Left ventricle myocardium superior (tissue), 1 donor: ENCODE measurements at regions not wholly inside any gene's neighbourhood (a gene's known extent, or its start where the extent isn't known, plus 50 kb on each side); places are given as distances from the start of the nearest gene placed in this dataset.
"Not testable (repeated sequence)": the region's sequence is repeated elsewhere in the genome, so short reads cannot be mapped to it uniquely, and the experiment has no call there.

Experiments used
- ATAC-seq: fragments of 200-7000 bp; cut with Tn5 transposase; one replicate; pipeline ENCODE4 v1.9.1; 2020; ENCODE audit warnings: mild to moderate bottlenecking, moderate library complexity
- DNase-seq: peaks from one replicate; pipeline ENCODE4 v3.0.0-alpha.2; 2020
- intact Hi-C: fragments of 100-400 bp; cut with micrococcal nuclease; formaldehyde crosslinking; loops from one replicate; pipeline ENCODE4 v1.11.0; 2022
- donor health status: DM: no; HTN: yes; CAD: no; lungs with severe emphysema.

DNA sequence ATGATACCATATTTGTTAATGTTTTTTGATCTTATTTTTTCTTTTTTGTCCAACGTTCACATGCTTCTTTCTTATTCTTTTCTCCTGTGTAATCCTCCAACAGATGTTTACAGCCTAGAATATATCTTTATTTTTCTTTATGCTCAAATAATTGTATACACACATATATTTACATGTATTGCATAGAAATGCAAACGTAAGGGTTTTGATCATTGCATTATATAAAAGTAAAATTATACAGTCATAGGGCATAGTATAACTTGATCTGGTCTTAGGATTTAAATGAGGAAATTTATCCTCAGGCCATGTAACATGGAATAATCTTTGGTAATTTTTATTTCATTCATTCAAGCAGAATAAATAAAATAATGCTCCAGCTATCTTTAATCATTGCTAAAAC lies 84.9 kb upstream of the EEF1E1 start:
- ATAC-seq (no peak), DNase-seq (no peak)
- intact Hi-C loops = no loop called here

DNA sequence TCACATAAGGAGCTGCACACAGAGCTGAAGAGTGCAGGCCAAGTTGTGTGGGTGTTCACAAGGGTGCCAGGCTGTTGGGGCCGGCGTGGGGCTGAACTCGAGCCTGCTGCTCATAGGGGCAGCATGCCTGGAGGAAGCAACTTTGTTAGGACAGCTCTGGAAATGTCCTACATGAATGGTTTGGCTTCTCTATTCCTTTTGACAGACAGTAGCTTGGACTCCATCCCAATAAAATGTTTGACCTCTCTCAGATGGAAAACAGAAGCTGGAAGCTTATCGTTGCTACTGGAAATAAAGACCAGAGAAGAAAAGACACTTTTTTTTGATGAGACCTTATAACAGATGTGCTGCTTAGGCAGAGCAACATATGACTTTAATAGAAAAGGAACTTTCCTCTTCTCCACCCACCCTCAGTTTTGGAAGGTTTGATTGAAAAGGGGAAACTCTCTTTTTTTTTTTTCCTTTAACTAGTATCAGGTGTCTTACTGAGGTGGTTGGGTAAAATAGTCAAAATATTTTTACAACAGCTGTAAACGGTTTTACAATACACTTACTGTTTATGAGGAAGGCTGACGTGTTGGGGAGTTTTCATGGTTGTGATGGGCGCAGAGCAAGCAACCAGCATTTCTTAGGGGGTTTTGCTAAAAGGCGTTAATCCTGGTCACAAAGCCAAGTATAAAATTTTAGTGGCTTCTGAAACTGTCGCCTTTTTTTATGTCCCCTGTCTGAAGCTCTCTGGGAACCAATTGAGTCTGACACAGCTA lies 80.7 kb upstream of the EEF1E1 start:
- ATAC-seq = peak; percentile 63
- DNase-seq = no peak
- intact Hi-C loops = no loop called here

DNA sequence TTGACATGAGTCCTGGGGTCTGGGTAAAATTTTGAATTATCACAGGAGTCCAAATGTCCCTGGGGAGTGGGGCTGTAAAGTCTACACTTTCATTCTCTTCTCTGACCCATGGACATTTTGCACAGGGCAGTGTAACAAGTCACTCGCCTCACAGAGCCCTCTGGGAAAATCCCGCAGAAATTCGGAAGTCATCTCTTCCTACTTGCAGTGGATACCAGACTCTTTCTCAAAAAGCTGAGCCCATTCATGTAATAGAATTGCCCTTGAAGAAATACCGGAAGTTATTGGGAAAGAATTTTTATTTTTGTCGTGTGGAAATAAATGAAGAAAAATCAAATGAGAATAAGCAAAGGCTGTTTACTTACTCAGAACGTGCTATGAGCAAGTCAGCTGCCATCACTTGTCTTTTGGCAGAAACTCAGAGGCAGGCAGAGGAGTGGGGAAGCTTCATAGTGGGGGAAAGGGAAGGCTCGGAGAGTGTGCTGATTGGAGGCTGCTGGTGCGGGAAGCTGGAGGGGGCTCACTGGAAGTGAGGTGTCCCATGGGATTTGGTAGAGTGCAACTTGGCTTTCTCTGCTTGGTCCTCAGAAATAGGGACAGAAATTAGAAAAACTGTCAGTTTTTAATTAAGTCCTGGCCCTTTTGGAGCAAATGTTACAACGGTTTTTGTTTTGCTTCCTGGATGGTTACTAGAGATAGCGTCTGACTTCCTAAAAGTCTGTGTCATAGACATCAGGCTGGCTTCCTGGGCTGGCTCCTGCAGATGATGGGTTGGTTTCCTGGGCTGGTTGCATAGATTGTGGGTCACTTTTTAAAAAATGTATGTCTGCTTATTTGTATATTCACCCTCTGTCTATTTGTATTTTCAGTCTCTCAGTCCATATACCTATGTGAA lies 79.8 kb upstream of the EEF1E1 start:
- no peak for DNase-seq
- ATAC-seq = peak; percentile 39
- intact Hi-C loops = no loop called here

DNA sequence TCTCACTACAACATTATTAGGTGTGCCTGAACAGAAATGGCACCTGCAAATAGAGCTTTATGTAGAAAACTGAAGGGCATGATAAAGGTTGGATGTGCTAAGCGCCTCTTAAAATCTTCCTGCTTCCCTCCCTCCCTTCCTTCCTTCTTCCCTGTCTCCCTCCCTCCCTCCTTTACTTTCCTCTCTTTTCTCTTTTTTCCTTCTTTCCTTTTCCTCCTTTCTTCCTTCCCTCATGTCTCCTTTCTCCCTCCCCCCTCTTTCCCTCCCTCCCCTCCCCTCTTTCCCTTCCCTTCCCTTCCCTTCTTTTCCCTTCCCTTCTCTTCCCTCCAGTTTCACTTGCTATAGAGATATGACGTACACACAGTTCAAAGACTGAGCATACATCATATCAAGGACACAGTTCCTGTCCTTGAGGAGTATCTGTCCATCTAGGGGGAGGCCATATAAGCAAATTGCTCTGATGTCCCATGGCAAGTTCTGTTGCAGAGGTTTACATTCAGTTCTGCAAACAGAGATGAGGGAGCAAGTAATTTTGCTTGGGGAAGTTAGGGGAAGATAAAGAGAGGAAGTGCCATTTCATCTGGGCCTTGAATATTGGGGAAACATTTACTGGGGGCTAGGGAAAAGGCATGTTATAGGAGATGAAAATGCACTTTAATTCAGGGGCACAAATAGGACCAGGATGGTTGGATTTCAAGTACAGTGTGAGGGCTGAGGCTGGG lies 79.0 kb upstream of the EEF1E1 start:
- intact Hi-C loops = no loop called here
- no peak for ATAC-seq
- DNase-seq = no peak

DNA sequence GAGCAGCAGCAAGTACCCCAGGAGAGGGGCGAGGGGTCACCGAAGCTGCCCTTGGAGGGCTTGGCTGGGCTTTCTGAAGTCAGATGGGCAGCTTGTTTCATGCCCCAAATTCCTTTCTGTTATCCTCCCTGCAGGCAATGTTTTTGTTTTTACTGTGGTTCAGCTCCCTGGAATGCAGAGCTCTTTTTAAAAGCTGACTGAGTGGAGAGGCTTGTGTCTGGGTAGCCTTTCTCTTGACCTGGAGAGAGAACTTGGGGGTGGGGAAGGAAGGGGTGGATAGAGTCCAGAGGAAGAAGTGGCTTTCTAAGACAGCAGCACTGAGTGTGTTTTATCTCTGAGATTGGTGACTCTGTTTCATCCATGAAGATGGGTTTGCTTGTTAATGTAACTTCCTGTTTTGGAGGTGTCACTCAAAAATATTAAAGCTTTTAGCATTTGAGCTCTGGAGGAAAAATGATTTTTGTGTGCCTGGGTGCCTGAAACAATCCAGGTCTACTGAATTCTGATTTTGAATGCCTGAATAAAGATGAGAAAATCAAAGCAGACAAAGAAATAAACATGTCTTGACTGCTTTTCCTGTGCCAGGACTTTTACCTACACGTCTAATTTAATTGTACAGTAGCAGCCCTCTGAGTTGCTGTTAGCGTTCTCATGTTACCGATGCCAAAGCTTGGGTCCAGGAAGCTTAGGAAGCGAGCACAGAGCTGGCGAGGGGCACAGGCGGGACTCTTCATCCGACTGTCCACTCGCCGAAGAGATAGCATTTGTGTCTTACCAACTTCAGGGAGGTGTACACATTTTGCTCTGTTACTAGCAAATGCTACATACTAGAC lies 78.2 kb upstream of the EEF1E1 start:
- DNase-seq (no peak), ATAC-seq (no peak)
- intact Hi-C loops = no loop called here

DNA sequence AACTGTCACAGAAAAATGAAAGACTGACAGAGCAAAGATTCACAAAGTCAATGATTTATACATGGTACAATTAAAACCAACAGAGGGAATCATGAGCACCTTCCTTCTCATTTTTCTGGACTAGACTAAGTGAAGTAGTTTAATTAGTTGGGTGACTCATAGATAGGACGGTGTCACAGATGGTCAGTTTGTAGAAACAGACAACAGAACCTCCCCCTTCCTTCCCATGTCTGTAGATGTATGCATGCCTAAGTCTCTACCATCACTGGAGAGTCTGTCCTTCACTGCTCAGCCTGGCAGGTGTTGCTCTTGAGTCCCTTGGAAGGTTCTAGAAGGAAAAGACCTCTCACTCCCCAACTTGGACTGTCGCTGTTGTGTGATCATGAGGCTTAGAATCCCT lies 75.4 kb upstream of the EEF1E1 start:
- intact Hi-C loops = no loop called here
- ATAC-seq (no peak), DNase-seq (no peak)

DNA sequence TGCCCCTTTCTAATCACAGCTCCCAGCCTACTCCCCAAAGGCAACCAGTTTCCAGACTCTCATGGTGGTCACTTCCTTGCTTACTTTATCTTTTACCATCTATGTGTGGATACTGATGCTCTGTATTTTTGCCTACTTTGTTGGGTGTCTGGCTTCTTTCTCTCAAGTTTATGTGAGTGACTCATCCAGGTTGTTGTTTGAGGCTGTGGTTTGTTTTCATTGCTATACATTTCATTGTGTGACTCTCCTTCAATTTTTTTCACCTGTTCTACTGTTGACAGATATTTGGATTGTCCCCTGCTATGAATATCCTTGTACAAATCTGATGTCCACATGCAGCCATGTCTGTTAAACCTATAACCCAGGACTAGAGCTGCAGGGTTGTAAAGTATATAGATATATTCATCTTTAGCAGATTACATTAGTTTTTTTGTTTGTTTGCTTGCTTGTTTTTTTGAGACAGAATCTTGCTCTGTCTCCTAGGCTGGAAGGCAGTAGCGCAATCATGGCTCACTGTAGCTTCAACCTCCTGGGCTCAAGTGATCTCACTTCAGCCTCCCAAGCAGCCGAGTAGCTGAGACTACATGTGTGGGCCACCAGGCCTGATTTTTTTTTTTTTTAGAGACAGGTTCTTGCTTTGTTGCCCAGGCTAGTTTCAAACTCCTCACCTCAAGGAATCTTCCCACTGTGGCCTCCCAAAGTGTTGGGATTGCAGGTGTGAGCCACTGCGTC lies 72.9 kb upstream of the EEF1E1 start:
- intact Hi-C loops = no loop called here
- DNase-seq = no peak

DNA sequence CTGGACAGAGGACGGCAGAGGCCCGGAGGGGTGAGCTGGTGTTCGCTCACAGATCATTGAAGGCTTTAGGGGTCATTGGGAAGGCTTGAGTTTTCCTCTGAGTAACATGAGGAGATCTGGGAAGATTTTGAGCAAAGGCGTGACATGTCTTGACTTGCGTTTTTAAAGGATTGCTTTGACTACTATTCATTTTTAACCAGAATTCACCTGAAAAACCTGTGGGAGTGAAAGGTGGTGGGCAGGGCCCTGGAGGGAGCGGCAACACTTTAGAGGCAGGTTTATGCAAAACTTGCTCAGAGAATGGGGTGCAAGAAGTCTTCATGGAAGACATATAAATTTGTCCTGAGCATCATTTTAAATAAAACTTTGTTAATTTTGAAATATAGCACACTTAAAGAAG lies 72.2 kb upstream of the EEF1E1 start:
- DNase-seq (no peak), ATAC-seq (no peak)
- intact Hi-C loops = no loop called here

More for the DNA sequence above, 72.9 kb upstream of the EEF1E1 start:
- no peak for ATAC-seq

DNA sequence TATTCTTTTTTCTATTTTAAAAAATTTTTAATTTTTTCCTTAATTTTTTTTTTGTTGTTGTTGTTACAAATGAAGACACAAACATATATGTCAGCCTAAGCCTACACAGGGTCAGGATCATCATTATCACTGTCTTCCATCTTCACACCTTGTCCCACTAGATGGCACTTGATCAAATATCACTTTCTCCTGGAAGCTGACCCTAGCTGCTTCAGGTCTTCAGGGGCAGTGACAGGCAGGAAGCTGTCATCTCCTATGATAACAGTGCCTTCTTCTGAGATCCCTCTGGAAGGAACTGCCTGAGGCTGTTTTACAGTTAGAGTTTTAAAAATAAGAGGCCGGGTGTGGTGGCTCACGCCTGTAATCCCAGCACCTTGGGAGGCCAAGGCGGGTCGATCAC lies 70.2 kb upstream of the EEF1E1 start:
- intact Hi-C loops = no loop called here
- DNase-seq = no peak
- no peak for ATAC-seq

DNA sequence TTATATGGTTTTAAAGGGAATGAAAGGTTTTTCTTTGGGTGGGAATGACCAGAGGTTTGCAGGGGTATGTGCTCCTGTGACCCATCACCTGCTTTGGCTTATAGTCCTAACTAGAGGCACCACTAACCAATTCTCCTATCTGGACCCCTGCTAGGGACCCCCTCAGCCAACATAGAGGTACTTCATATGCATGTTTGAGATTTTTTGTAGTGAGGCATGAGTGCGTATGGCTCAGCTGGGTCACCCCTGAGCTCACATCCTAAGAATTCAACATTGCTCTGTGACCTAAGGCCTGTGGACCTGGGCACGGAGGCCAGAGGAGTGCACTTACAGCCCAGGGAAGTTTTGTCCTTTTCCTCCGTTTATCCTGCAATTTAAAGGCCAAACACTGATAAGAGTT lies 68.4 kb upstream of the EEF1E1 start:
- DNase-seq = no peak
- ATAC-seq = no peak
- intact Hi-C loops = no loop called here

DNA sequence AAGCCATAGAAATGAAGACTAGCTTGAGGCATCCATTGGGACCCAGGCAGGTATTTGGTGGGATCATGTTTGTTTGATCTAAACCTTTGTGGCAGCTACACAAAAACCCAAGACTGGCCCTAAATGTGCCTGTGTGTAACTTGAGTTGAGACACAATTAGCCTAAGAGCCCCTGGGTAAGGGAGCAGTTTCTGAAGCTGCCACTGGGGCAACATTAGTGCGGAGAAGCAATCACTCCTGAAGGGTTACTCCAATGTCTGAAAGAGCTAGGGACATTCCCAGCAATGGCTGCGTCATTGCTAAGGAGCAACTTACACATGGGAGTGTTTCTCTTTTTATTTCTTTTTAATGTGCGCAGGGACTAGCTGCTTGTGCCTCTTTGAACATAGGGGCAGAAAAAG lies 67.9 kb upstream of the EEF1E1 start:
- DNase-seq (no peak), ATAC-seq (no peak)
- intact Hi-C loops = no loop called here

DNA sequence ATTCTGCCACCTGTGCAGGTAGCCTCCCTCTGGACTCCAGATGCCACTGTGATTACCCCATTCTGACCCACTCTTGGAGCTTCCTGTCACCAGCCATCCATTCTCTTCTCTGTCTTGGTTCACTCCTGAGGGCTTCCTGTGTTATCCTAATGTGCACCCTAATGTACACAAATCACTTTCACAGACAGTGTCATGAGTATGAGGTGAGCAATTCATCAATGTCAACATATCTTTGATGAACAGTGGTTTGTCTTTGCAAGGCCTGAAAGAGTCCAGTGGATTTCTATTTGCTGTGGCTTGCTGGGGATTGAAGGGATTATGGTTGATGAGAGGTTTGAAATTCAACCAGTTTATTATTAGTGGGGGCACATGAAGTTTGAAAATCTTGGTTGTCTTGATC lies 63.8 kb upstream of the EEF1E1 start:
- DNase-seq (no peak), ATAC-seq (no peak)
- intact Hi-C loops = no loop called here

DNA sequence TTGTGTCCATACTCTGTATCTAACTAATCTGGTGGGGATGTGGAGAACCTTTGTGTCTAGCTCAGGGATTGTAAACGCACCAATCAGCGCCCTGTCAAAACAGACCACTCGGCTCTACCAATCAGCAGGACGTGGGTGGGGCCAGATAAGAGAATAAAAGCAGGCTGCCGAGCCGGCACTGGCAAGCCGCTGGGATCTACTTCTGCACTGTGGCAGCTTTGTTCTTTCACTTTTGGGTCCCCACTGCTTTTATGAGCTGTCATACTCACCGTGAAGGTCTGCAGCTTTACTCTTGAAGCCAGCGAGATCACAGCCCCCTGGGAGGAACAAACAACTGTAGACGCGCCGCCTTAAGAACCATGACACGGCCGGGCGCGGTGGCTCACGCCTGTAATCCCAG lies 62.7 kb upstream of the EEF1E1 start:
- intact Hi-C loops, DNase-seq, ATAC-seq: not testable (repeated sequence)

DNA sequence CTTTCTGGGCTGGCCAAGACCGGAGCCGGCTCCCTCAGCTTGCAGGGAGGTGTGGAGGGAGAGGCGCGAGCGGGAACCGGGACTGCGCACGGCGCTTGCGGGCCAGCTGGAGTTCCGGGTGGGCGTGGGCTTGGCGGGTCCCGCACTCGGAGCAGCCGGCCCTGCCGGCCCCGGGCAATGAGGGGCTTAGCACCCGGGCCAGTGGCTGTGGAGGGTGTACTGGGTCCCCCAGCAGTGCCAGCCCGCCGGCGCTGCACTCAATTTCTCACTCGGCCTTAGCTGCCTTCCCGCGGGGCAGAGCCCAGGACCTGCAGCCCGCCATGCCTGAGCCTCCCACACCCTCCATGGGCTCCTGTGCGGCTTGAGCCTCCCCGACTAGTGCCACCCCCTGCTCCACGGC lies 61.9 kb upstream of the EEF1E1 start:
- intact Hi-C loops, DNase-seq, ATAC-seq: not testable (repeated sequence)

DNA sequence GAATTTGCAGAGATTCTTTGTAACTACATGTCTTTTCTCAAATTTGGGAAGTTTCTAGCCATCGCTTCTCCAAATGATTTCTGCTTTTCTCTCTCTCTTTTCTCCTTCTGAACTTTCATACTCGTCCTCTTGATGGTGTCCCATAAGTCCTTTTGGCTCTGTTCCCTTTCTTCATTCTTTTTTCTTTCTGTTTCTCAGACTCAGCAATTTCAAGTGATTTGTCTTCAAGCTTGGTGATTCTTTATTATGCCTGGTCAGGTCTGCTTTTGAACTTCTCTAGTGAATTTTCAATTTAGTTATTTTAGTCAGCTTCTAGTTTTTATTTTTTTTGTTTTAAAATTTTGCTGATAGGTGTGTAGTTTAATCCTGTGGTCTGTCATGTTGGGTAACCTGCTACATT lies 57.6 kb upstream of the EEF1E1 start:
- DNase-seq (no peak), ATAC-seq (no peak)
- intact Hi-C loops = no loop called here

DNA sequence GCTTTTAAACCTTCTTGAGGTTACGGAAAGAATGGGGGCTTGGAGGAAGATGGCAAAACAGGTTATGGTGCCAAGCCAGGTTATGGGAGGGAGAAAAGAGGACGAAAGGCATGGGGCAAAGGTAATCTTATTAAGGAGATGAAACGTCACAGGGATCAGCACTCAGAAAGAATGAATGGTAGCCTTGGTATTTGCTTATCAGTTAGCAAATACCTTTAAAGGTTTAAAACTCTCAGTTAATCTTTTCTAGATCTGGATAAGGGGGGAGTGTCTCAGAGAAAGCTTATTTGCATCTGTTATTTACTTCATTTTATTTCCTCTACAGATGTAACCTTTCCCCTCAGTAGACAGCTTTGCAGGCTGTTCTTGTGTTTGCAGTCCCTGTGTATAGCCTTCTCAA lies 55.5 kb upstream of the EEF1E1 start:
- intact Hi-C loops = no loop called here
- DNase-seq (no peak), ATAC-seq (no peak)

DNA sequence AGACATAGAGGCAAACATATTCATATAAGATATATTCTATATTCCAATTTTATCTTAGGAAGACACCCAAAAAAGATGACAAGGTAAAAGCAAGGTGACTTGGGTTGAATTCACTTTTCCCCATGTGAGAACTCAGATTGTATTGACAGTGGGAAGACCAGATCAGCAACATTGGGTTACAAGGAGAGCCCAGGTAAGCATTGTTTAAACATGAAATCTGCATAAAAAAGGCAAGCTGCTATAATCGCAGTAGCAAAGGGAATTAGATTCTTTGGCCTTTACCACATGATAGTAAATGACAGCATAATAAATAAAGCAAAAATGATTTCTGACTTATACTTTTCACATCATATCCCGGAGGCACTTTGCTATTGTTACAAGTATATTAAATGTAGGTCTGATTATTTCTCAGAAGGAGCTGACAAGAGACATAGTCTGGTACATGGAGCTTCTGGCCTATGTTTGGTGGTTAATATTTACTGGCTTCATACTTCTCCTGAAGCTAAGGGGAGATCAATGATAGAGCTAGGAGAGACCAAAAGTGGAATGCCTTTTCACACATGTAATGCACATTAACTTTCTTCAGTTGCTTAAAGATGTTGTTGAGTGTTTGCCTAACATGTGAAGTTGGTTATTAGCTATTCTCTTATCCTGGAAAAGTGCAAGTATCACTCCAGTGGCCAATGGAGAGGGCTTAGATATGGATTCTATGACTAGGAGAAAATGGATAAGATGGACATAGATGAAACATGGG lies 53.1 kb upstream of the EEF1E1 start:
- no peak for DNase-seq
- intact Hi-C loops = no loop called here
- ATAC-seq = no peak
